ENCODE measurements at regions not wholly inside any gene's neighbourhood (a gene's known extent, or its start where the extent isn't known, plus 50 kb on each side); places are given as distances from the start of the nearest gene placed in this dataset.

DNA sequence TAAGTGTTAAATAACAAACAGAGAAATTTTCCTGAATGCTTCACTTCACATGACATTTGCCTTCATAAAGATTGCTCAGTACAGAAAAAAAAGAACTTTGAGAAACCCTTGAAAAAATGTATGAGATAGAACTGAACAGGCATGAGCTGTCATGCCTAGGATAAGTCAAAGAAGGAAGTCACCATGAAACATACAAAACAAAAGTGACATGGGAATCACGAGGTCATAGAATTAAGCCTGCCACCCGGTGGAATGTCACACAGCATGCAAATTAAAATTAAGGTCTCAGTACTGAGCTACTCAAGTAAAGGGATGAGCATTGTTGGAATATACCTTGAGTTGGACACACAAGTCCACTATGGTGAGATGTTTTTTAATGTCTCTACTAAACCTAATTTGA is 652.5 kb upstream of the NECTIN3 start (continued):
- TF ChIP-seq, protein P1, sequence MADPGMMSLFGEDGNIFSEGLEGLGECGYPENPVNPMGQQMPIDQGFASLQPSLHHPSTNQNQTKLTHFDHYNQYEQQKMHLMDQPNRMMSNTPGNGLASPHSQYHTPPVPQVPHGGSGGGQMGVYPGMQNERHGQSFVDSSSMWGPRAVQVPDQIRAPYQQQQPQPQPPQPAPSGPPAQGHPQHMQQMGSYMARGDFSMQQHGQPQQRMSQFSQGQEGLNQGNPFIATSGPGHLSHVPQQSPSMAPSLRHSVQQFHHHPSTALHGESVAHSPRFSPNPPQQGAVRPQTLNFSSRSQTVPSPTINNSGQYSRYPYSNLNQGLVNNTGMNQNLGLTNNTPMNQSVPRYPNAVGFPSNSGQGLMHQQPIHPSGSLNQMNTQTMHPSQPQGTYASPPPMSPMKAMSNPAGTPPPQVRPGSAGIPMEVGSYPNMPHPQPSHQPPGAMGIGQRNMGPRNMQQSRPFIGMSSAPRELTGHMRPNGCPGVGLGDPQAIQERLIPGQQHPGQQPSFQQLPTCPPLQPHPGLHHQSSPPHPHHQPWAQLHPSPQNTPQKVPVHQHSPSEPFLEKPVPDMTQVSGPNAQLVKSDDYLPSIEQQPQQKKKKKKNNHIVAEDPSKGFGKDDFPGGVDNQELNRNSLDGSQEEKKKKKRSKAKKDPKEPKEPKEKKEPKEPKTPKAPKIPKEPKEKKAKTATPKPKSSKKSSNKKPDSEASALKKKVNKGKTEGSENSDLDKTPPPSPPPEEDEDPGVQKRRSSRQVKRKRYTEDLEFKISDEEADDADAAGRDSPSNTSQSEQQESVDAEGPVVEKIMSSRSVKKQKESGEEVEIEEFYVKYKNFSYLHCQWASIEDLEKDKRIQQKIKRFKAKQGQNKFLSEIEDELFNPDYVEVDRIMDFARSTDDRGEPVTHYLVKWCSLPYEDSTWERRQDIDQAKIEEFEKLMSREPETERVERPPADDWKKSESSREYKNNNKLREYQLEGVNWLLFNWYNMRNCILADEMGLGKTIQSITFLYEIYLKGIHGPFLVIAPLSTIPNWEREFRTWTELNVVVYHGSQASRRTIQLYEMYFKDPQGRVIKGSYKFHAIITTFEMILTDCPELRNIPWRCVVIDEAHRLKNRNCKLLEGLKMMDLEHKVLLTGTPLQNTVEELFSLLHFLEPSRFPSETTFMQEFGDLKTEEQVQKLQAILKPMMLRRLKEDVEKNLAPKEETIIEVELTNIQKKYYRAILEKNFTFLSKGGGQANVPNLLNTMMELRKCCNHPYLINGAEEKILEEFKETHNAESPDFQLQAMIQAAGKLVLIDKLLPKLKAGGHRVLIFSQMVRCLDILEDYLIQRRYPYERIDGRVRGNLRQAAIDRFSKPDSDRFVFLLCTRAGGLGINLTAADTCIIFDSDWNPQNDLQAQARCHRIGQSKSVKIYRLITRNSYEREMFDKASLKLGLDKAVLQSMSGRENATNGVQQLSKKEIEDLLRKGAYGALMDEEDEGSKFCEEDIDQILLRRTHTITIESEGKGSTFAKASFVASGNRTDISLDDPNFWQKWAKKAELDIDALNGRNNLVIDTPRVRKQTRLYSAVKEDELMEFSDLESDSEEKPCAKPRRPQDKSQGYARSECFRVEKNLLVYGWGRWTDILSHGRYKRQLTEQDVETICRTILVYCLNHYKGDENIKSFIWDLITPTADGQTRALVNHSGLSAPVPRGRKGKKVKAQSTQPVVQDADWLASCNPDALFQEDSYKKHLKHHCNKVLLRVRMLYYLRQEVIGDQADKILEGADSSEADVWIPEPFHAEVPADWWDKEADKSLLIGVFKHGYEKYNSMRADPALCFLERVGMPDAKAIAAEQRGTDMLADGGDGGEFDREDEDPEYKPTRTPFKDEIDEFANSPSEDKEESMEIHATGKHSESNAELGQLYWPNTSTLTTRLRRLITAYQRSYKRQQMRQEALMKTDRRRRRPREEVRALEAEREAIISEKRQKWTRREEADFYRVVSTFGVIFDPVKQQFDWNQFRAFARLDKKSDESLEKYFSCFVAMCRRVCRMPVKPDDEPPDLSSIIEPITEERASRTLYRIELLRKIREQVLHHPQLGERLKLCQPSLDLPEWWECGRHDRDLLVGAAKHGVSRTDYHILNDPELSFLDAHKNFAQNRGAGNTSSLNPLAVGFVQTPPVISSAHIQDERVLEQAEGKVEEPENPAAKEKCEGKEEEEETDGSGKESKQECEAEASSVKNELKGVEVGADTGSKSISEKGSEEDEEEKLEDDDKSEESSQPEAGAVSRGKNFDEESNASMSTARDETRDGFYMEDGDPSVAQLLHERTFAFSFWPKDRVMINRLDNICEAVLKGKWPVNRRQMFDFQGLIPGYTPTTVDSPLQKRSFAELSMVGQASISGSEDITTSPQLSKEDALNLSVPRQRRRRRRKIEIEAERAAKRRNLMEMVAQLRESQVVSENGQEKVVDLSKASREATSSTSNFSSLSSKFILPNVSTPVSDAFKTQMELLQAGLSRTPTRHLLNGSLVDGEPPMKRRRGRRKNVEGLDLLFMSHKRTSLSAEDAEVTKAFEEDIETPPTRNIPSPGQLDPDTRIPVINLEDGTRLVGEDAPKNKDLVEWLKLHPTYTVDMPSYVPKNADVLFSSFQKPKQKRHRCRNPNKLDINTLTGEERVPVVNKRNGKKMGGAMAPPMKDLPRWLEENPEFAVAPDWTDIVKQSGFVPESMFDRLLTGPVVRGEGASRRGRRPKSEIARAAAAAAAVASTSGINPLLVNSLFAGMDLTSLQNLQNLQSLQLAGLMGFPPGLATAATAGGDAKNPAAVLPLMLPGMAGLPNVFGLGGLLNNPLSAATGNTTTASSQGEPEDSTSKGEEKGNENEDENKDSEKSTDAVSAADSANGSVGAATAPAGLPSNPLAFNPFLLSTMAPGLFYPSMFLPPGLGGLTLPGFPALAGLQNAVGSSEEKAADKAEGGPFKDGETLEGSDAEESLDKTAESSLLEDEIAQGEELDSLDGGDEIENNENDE (IDR thresholded peaks at IDR 0.05; ENCODE audit: low read depth, low read length), result no peak

All from K562 (cell line).